Stimulated activated CD4-positive, alpha-beta T cell treated with anti-CD3 and anti-CD28 coated beads, Interleukin-15, amount 100 ng/mL, for 24 hours (primary cell): ENCODE measurements at regions not wholly inside any gene's neighbourhood (a gene's known extent, or its start where the extent isn't known, plus 50 kb on each side); places are given as distances from the start of the nearest gene placed in this dataset.

Source experiments
- DNase-seq: peaks from one replicate; pipeline ENCODE4 v3.0.0-alpha.2; 2020

GRCh38 chr18:75785206-75785605 is 357.7 kb upstream of the SMIM21 start:
- DNase-seq = no peak

DNA sequence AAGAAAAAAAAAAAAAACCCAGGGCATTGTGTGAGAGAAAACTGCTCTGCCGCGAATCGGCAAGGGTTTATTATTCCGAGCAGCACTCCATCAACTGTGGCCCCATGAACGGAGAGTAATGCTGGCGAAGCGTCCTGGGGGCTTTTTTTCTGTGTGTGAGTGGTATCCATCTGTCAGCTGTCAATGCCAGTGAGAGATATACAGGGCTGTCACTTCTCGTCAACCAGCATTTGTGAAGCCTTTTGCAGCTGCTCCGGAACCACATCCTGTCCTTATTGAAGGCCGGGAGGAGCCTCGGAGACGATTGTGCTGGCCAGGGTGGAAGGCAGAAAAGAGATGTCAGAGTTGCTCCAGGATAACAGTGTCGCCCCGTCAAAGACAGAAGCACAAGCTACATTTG is 356.9 kb upstream of the SMIM21 start:
- DNase-seq = no peak

GRCh38 chr18:75783566-75784281 is 356.2 kb upstream of the SMIM21 start:
- DNase-seq = no peak

DNA sequence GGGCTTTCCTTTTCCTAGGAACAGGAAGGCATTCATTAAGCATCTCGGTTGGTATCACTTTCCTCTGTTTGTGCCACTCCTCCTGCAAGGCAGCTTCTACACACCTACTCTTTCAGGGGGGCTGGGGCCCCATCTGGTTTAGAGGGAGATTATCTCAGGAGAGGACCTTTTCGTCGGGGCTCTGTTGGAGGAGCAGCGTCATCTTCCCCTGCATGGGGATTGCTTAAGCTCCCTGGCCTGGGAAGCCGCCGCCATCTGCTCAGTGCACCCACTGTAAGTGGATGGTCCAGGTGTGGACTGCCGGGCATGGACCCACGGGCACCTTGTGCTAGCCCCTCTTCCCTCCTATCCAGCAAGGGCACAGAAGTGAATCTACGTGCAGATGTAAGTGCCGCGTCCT is 355.3 kb upstream of the SMIM21 start:
- no peak for DNase-seq

- DNase-seq = no peak
Measured at GRCh38 chr18:75782204-75782603, 354.7 kb upstream of the SMIM21 start.

DNA sequence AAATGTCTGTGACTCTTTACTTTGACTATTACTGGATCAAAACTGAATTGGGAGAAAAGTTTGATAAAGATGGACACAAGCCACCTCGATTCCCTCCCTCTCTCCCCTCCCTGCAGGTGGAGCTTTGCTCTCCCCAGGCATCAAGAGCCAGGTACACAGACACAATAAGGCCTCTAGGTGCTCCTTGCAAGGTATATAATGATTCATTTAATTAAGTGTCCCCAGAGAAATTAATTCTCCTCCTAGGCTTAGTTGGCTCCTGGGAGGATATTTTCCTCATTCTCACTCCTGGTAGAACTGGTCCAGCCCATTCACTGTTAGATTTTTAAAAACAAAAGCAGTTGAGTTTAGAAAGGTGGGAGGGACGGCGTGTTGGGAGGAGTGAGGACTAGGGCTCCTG is 352.4 kb upstream of the SMIM21 start:
- no peak for DNase-seq

DNA sequence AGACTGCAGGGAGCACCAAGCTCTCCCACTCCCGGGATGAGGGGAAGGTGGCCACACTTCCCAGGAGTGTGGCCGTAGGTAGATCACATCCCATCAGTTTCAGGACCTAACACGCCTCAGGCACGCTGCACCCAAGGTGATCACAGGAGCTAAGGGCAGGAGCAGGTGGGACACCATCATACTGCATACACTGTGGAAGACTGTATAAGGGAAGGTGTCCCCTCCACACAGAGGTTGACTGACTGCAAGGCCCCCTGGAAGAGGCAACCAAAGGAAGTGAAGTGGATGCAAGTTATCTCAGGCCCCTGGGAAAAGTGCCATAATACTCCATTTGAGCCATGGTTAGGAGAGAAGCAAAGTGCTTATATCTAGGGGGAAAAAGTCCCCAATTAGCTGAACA is 351.9 kb upstream of the SMIM21 start:
- no peak for DNase-seq

GRCh38 chr18:75777630-75778029 is 350.1 kb upstream of the SMIM21 start:
- no peak for DNase-seq

GRCh38 chr18:75775121-75775520 is 347.6 kb upstream of the SMIM21 start:
- no peak for DNase-seq

- no peak for DNase-seq
Measured at GRCh38 chr18:75773618-75774017, 346.1 kb upstream of the SMIM21 start.

DNA sequence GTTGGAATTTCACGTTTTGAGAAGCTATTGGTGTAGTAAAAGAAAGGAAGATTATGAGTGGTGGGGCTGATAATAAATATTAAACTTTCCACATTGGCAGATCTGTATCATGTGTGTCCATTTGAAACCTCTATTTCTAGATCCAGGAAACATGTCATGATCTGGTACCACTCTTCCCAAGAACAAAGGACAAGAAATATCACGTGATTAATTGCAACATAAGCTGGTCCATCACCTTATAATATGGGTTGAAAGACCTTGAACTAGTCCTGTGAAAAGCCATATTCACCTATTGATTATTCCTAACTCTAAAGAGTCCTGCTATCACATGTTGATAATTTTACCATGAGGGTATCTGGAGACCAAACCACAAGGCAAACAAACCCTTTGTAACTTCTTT is 335.3 kb upstream of the SMIM21 start:
- DNase-seq = no peak

GRCh38 chr18:75760208-75760607 is 332.7 kb upstream of the SMIM21 start:
- DNase-seq = no peak

GRCh38 chr18:75757951-75758350 is 330.4 kb upstream of the SMIM21 start:
- no peak for DNase-seq

GRCh38 chr18:75754433-75754832 is 326.9 kb upstream of the SMIM21 start:
- no peak for DNase-seq

- DNase-seq = no peak
Measured at GRCh38 chr18:75753753-75754152, 326.2 kb upstream of the SMIM21 start.

- no peak for DNase-seq
Measured at GRCh38 chr18:75752740-75753263, 325.3 kb upstream of the SMIM21 start.

GRCh38 chr18:75745147-75745546 is 317.6 kb upstream of the SMIM21 start:
- no peak for DNase-seq

DNA sequence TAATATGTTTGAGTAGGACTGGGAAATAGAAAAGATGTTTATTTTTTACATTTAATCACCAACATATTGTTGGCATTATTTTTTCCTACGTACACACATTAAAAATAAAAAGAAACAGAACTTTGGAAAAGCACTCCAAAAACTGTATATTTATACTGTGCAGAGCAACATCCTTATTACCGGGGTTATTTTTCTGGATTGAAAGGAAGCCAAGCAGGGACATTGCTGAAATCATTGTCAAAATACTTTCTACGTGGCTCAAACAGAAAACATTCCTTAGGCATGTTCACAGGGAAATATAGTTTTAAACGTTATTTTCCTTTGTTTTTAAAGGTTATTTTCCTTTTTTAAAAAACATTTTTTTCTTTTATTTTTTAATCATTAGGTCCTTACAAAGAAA is 315.0 kb upstream of the SMIM21 start:
- DNase-seq = no peak

- DNase-seq = no peak
Measured at GRCh38 chr18:75739682-75740081, 312.2 kb upstream of the SMIM21 start.

DNA sequence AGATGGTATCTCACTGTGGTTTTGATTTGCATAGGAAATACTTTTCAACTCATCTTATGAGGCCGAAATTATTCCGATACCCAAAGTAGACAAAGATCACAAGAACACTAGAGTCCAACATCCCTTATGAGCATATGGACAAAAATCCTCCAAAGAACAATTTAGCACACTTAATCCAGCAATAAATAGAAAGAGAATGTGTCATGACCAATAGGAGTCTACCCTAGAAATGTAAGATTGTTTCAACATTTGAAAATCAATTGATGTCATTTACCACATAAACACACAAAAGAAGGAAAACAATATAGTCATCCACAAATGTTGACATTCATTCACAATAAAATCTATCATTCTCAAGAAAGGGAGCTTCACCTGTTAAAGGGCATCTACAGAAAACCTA is 307.8 kb upstream of the SMIM21 start:
- no peak for DNase-seq

DNA sequence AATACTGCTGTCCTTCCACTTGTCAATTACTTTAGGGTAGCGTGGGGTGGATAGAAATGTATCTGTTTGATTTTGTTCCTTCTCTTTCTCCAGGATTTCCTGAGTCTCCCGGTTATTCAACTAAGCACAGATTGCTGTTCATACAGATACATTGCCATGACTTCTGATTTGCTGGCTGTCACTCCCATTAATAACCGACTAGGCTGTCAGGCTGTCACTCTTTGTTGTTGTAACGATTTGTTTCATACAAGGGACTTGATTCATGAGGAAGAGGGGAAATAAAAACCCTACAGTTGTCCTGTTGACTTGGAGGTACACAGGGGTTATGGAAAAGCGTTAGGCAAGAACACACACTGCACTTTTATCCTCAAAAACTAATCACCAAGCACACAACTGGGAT is 302.7 kb upstream of the SMIM21 start:
- no peak for DNase-seq

DNA sequence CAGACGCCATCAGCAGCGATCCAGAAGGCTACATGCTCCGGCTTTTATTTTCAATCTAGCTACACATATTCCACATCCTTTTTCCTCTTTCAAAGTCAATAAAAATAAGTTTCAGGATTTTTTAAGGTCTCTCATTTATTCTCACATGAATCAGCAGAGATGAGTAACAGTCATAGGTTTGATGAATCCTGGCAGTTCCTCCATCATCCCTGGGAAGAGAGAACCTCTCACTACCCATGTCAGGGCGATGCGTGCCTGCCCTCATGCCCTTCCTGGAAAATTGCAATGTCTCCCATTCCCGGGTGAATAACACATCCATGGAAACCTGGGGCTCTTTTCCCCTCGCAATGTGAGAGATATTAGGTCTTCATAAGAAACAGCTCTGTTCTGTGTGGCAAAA is 301.1 kb upstream of the SMIM21 start:
- no peak for DNase-seq

- DNase-seq = peak; percentile 59
Measured at GRCh38 chr18:75727456-75727855, 300.0 kb upstream of the SMIM21 start.

- no peak for DNase-seq
Measured at GRCh38 chr18:75723521-75724340, 296.2 kb upstream of the SMIM21 start.
